ENCODE measurements at regions not wholly inside any gene's neighbourhood (a gene's known extent, or its start where the extent isn't known, plus 50 kb on each side); places are given as distances from the start of the nearest gene placed in this dataset.

- no peaks in the 10 kb centered on the region for H3K27me3 ChIP-seq
- H3K27ac ChIP-seq: peak overlapping the region; percentile 20 to 26
- intact Hi-C loops (cut with DNase I; ENCODE audit: low total_unique reads): no loop called here
- no peak for DNase-seq
- no peaks in the 10 kb centered on the region for H3K9me3 ChIP-seq
- H3K4me3 ChIP-seq: no peak overlapping the region
- TF ChIP-seq CTCF (IDR thresholded peaks at IDR 0.05): no peak
- no peaks in the 10 kb centered on the region for H3K36me3 ChIP-seq
- peaks cover 0 to 19% (median 7%) of the 10 kb centered on the region in 4 donors for H3K4me1 ChIP-seq
These were observed 105.2 kb downstream of the RPLP1 start for GRCh38 chr15:69557707-69558409.

DNA sequence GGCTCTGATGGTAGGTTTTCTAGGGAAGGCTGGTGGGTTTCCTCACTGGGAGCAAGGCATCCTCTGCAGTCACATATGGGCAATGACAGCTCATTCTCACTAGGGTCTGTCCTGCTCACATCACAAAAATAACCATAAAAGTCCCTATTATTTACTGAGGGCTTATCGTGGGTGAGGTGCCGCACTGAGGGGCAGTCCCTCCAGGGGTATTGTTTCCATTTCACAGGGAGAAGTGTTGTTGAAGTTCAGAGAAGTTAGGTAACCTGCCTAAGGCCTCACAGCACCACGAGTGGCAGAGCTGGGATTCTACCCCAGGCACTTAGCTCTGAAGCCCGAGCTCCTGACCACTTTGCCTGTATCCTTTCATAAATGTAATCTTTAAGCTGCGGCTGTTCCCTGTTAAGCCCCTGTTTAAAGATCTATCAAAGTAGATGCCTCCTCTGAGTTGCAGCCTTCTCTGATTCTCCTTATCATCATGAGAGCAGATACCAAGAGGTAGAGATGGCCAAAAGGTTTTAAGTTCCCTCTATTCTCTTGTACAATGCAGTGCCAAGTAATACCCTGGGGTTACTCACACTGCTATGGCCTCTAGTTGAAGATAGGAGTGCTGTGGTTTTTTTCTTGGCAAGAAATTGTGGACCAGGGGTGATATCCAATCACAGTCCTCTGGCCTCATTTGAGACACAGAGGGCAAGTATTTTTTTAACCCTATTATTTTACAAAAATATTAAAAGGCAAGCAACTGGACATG is 107.0 kb downstream of the RPLP1 start:
- Histone ChIP-seq H3K4me1 (peaks cover 0 to 19% (median 7%) of the 10 kb centered on the region in 4 donors), H3K27me3 (no peaks in the 10 kb centered on the region), H3K27ac (no peak overlapping the region), H3K9me3 (no peaks in the 10 kb centered on the region), H3K36me3 (no peaks in the 10 kb centered on the region), H3K4me3 (no peak overlapping the region)
- TF ChIP-seq CTCF (IDR thresholded peaks at IDR 0.05): no peak
- no peak for DNase-seq
- intact Hi-C loops (cut with DNase I; ENCODE audit: low total_unique reads): no loop called here

DNA sequence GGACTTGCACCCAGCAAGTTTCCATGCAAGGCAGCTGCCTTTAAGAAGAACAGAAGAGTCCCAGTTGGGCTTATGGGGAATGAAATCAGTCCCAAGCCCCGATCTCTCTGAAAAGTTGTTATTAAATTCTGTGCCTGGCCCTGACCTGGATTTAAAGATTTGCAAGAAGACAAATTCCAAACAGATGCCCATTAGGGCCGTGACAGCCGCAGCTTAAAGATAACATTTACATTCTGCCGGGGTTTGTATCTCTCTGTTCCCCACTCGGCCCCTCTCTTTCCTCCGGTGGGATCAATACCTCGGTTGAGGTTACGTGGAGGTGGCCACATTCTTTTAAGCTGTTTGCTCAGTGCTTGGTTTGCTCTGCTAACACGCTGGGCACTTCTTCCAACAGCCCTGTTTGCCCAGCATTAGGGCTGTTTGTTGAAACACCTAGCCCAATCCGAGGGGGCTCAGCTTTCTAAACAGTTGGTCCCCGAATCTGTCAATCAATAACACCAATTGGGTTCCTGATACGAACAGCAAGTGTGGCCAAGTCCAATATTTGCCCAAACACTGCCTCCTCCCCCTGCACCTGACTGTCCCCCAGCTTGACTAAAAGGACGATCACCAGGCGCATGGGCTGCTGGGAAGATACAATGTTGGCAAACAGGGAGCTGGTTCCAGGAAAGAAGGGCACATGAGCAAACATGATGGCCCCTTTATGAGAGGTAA is 108.6 kb downstream of the RPLP1 start:
- no peak for DNase-seq
- Histone ChIP-seq H3K36me3 (no peaks in the 10 kb centered on the region), H3K4me1 (peaks cover 0 to 19% (median 7%) of the 10 kb centered on the region in 4 donors), H3K27me3 (no peaks in the 10 kb centered on the region), H3K27ac (no peak overlapping the region), H3K4me3 (no peak overlapping the region), H3K9me3 (no peaks in the 10 kb centered on the region)
- intact Hi-C loops (cut with DNase I; ENCODE audit: low total_unique reads): no loop called here
- TF ChIP-seq CTCF (IDR thresholded peaks at IDR 0.05): no peak

GRCh38 chr15:69562116-69562515 is 109.5 kb downstream of the RPLP1 start:
- TF ChIP-seq CTCF (IDR thresholded peaks at IDR 0.05): no peak
- no peaks in the 10 kb centered on the region for H3K9me3 ChIP-seq
- peaks cover 0 to 13% (median 7%) of the 10 kb centered on the region in 4 donors for H3K4me1 ChIP-seq
- H3K27ac ChIP-seq: no peak overlapping the region
- intact Hi-C loops (cut with DNase I; ENCODE audit: low total_unique reads): no loop called here
- H3K27me3 ChIP-seq: no peaks in the 10 kb centered on the region
- H3K4me3 ChIP-seq: no peak overlapping the region
- no peaks in the 10 kb centered on the region for H3K36me3 ChIP-seq
- no peak for DNase-seq

DNA sequence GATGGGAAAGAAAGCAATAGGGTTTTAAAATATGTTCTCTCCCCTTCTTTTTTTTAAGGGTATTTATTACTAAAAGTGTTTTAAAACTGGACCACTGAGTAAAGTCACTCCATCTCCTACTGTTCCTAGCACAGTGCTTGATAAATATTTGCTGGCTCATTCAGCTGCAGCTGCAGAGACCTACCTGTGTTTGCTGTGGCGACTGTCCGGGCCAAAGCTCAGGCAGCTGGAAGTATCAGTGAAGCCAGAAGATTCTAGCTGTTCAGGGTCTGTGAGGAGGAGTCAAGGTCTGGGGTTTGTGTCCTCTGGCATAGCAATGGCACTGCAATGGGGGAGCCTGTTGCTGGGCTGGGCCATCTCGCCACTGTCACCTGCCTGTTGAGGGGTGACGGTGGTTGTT is 109.9 kb downstream of the RPLP1 start:
- Histone ChIP-seq H3K4me3 (no peak overlapping the region), H3K27me3 (no peaks in the 10 kb centered on the region), H3K9me3 (no peaks in the 10 kb centered on the region), H3K27ac (no peak overlapping the region), H3K36me3 (no peaks in the 10 kb centered on the region), H3K4me1 (peaks cover 0 to 13% (median 8%) of the 10 kb centered on the region in 4 donors)
- DNase-seq: no peak
- TF ChIP-seq CTCF (IDR thresholded peaks at IDR 0.05): no peak
- intact Hi-C loops (cut with DNase I; ENCODE audit: low total_unique reads): no loop called here
